NCI-H446 (cell line): ENCODE measurements at regions not wholly inside any gene's neighbourhood (a gene's known extent, or its start where the extent isn't known, plus 50 kb on each side); places are given as distances from the start of the nearest gene placed in this dataset.
A peak's percentile ranks its signal among the peaks of the same experiment; 100 is the strongest.

Source experiments
- DNase-seq, 2 experiments: peaks; one replicate each; lab custom pipeline; 2025; lab: John Stamatoyannopoulos, UW

- peak; percentile 56 to 74 for DNase-seq
These were observed 267.2 kb downstream of the BUD13 start for GRCh38 chr11:116505298-116506262.

GRCh38 chr11:116504541-116505297 is 268.1 kb downstream of the BUD13 start:
- peak; percentile 62 to 66 for DNase-seq

- no peak for DNase-seq
These were observed 269.3 kb downstream of the BUD13 start for GRCh38 chr11:116503216-116504160.

- DNase-seq = peak in 1 of 2 experiments; percentile 67
These were observed 270.1 kb downstream of the BUD13 start for GRCh38 chr11:116502641-116503061.

GRCh38 chr11:116501728-116502127 is 271.1 kb downstream of the BUD13 start:
- no peak for DNase-seq

GRCh38 chr11:116500947-116501602 is 271.7 kb downstream of the BUD13 start:
- peak; percentile 48 to 58 for DNase-seq

GRCh38 chr11:116500026-116500946 is 272.5 kb downstream of the BUD13 start:
- peak in 1 of 2 experiments; percentile 40 for DNase-seq

- peak; percentile 58 to 80 for DNase-seq
These were observed 273.3 kb downstream of the BUD13 start for GRCh38 chr11:116499396-116500003.

- DNase-seq = no peak
These were observed 274.6 kb downstream of the BUD13 start for GRCh38 chr11:116498161-116498560.

GRCh38 chr11:116492600-116492999 is 280.2 kb downstream of the BUD13 start:
- no peak for DNase-seq

GRCh38 chr11:116488836-116489389 is 283.9 kb downstream of the BUD13 start:
- no peak for DNase-seq

GRCh38 chr11:116485425-116485824 is 287.4 kb downstream of the BUD13 start:
- no peak for DNase-seq

GRCh38 chr11:116482716-116483115 is 290.1 kb downstream of the BUD13 start:
- DNase-seq = no peak

- DNase-seq = peak in 1 of 2 experiments; percentile 68
These were observed 291.6 kb downstream of the BUD13 start for GRCh38 chr11:116481126-116481675.

- DNase-seq = no peak
These were observed 293.8 kb downstream of the BUD13 start for GRCh38 chr11:116478669-116479668.

GRCh38 chr11:116478205-116478604 is 294.6 kb downstream of the BUD13 start:
- DNase-seq = no peak

- DNase-seq = no peak
These were observed 298.9 kb downstream of the BUD13 start for GRCh38 chr11:116473790-116474346.
